ENCODE measurements at regions not wholly inside any gene's neighbourhood (a gene's known extent, or its start where the extent isn't known, plus 50 kb on each side); places are given as distances from the start of the nearest gene placed in this dataset.

DNA sequence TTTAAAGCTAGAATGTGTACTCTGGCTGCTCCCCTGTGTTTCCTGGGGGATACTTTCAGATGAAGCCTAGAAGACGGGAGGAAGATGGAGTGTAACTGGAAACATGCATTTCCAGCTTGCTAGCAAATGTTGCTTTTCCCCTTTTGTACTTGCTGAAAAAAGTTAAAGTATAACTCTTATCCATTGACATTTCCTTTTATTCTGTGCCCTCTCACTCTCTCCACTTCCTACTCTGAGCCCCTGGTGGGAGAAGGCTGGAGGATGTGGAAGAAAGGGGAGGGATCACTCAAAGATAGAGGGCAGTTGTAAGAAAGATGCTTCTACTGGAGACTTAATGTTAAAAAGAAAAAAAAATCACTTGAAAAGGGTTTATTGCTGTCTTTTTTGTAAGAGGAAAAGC is 396.5 kb downstream of the DTHD1 start:
- Histone ChIP-seq H3K36me3 (ENCODE audit: control insufficient read depth, insufficient read depth, low read length) (no peaks in the 10 kb centered on the region), H3K4me1 (ENCODE audit: control insufficient read depth, insufficient read depth, low read length, poor library complexity, severe bottlenecking) (no peaks in the 10 kb centered on the region), H3K27me3 (replicated peaks; ENCODE audit: control insufficient read depth, insufficient read depth, low read length, poor library complexity, severe bottlenecking) (no peaks in the 10 kb centered on the region), H3K27ac (ENCODE audit: insufficient read depth, low read length, poor library complexity, severe bottlenecking) (no peak overlapping the region), H3K9me3 (ENCODE audit: control insufficient read depth, low read length) (no peaks in the 10 kb centered on the region), H3K4me3 (ENCODE audit: insufficient read depth, low read depth, low read length, poor library complexity, severe bottlenecking) (no peak overlapping the region)
- no peak for DNase-seq

DNA sequence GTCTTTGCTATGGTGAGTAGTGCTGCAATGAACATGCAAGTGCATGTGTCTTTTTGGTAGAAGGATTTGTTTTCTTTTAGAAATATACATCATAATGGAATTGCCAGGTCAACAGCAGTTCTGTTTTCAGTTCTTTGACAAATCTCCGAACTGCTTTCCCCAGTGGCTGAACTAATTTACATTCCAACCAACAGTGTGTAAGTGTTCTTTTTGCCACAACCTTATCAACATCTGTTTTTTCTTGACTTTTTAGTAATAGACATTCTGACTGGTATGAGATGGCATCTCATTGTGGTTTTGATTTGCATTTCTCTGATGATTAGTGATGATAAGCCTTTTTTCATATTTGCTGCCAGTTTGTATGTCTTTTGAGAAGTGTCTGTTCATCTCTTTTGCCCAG is 406.3 kb downstream of the DTHD1 start:
- Histone ChIP-seq H3K36me3 (ENCODE audit: control insufficient read depth, insufficient read depth, low read length) (no peaks in the 10 kb centered on the region), H3K27me3 (replicated peaks; ENCODE audit: control insufficient read depth, insufficient read depth, low read length, poor library complexity, severe bottlenecking) (no peaks in the 10 kb centered on the region), H3K27ac (ENCODE audit: insufficient read depth, low read length, poor library complexity, severe bottlenecking) (no peak overlapping the region), H3K9me3 (ENCODE audit: control insufficient read depth, low read length) (peaks cover 3% of the 10 kb centered on the region), H3K4me1 (ENCODE audit: control insufficient read depth, insufficient read depth, low read length, poor library complexity, severe bottlenecking) (no peaks in the 10 kb centered on the region), H3K4me3 (ENCODE audit: insufficient read depth, low read depth, low read length, poor library complexity, severe bottlenecking) (no peak overlapping the region)
- DNase-seq = no peak

- peaks cover 3% of the 10 kb centered on the region for H3K9me3 ChIP-seq (ENCODE audit: control insufficient read depth, low read length)
- no peak overlapping the region for H3K27ac ChIP-seq (ENCODE audit: insufficient read depth, low read length, poor library complexity, severe bottlenecking)
- no peaks in the 10 kb centered on the region for H3K36me3 ChIP-seq (ENCODE audit: control insufficient read depth, insufficient read depth, low read length)
- H3K4me1 ChIP-seq (ENCODE audit: control insufficient read depth, insufficient read depth, low read length, poor library complexity, severe bottlenecking) = no peaks in the 10 kb centered on the region
- no peak overlapping the region for H3K4me3 ChIP-seq (ENCODE audit: insufficient read depth, low read depth, low read length, poor library complexity, severe bottlenecking)
- H3K27me3 ChIP-seq (replicated peaks; ENCODE audit: control insufficient read depth, insufficient read depth, low read length, poor library complexity, severe bottlenecking) = no peaks in the 10 kb centered on the region
- no peak for DNase-seq
Measured at GRCh38 chr4:36692586-36692985, 411.2 kb downstream of the DTHD1 start.

- DNase-seq = no peak
- Histone ChIP-seq H3K27me3 (replicated peaks; ENCODE audit: control insufficient read depth, insufficient read depth, low read length, poor library complexity, severe bottlenecking) (no peaks in the 10 kb centered on the region), H3K27ac (ENCODE audit: insufficient read depth, low read length, poor library complexity, severe bottlenecking) (no peak overlapping the region), H3K9me3 (ENCODE audit: control insufficient read depth, low read length) (no peaks in the 10 kb centered on the region), H3K4me3 (ENCODE audit: insufficient read depth, low read depth, low read length, poor library complexity, severe bottlenecking) (no peak overlapping the region), H3K4me1 (ENCODE audit: control insufficient read depth, insufficient read depth, low read length, poor library complexity, severe bottlenecking) (no peaks in the 10 kb centered on the region), H3K36me3 (ENCODE audit: control insufficient read depth, insufficient read depth, low read length) (no peaks in the 10 kb centered on the region)
Measured at GRCh38 chr4:36702245-36702644, 420.8 kb downstream of the DTHD1 start.

DNA sequence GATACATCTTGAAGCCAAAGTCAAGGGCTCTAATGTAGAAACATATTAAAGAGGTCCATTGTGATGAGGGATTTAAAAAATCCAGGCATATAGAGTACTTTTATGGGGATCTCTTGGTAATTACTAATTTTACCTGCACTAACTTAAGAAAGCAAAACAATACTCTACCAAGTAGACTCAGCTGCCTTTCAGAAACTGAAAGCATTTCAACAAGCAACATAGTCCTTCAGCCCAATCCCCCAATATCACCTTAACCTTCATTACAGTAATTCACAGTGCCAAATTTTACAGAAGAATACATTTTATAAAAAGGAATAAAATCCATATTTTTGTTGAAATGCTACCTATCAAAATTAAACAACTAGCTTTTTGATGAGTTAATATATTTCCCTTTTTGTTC is 422.9 kb downstream of the DTHD1 start:
- no peak overlapping the region for H3K4me3 ChIP-seq (ENCODE audit: insufficient read depth, low read depth, low read length, poor library complexity, severe bottlenecking)
- H3K27me3 ChIP-seq (replicated peaks; ENCODE audit: control insufficient read depth, insufficient read depth, low read length, poor library complexity, severe bottlenecking) = no peaks in the 10 kb centered on the region
- DNase-seq = no peak
- H3K36me3 ChIP-seq (ENCODE audit: control insufficient read depth, insufficient read depth, low read length) = no peaks in the 10 kb centered on the region
- no peaks in the 10 kb centered on the region for H3K4me1 ChIP-seq (ENCODE audit: control insufficient read depth, insufficient read depth, low read length, poor library complexity, severe bottlenecking)
- no peaks in the 10 kb centered on the region for H3K9me3 ChIP-seq (ENCODE audit: control insufficient read depth, low read length)
- H3K27ac ChIP-seq (ENCODE audit: insufficient read depth, low read length, poor library complexity, severe bottlenecking) = no peak overlapping the region

GRCh38 chr4:36709991-36710390 is 428.6 kb downstream of the DTHD1 start:
- DNase-seq = no peak
- H3K36me3 ChIP-seq (ENCODE audit: control insufficient read depth, insufficient read depth, low read length) = no peaks in the 10 kb centered on the region
- H3K27me3 ChIP-seq (replicated peaks; ENCODE audit: control insufficient read depth, insufficient read depth, low read length, poor library complexity, severe bottlenecking) = no peaks in the 10 kb centered on the region
- no peaks in the 10 kb centered on the region for H3K9me3 ChIP-seq (ENCODE audit: control insufficient read depth, low read length)
- no peak overlapping the region for H3K4me3 ChIP-seq (ENCODE audit: insufficient read depth, low read depth, low read length, poor library complexity, severe bottlenecking)
- no peak overlapping the region for H3K27ac ChIP-seq (ENCODE audit: insufficient read depth, low read length, poor library complexity, severe bottlenecking)
- no peaks in the 10 kb centered on the region for H3K4me1 ChIP-seq (ENCODE audit: control insufficient read depth, insufficient read depth, low read length, poor library complexity, severe bottlenecking)

DNA sequence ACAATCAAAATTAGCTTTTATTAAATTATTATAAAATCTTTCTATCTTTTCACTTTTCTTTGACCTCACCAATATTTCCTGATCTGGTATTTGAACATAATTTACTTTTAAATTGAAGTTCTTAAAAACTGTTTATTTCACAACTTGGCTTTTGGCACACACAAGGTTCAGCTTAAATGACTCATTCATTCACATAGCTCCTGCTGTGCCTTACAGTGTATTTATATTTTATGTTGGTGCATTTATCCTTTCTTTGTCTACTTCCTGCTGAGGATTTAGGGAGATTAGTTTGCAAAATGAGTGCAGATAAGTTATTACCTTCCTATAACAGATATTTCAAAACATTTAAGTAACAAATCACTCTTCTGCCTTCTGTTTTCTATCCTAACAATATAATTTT is 430.6 kb downstream of the DTHD1 start:
- Histone ChIP-seq H3K4me1 (ENCODE audit: control insufficient read depth, insufficient read depth, low read length, poor library complexity, severe bottlenecking) (no peaks in the 10 kb centered on the region), H3K27me3 (replicated peaks; ENCODE audit: control insufficient read depth, insufficient read depth, low read length, poor library complexity, severe bottlenecking) (no peaks in the 10 kb centered on the region), H3K36me3 (ENCODE audit: control insufficient read depth, insufficient read depth, low read length) (no peaks in the 10 kb centered on the region), H3K4me3 (ENCODE audit: insufficient read depth, low read depth, low read length, poor library complexity, severe bottlenecking) (no peak overlapping the region), H3K27ac (ENCODE audit: insufficient read depth, low read length, poor library complexity, severe bottlenecking) (no peak overlapping the region), H3K9me3 (ENCODE audit: control insufficient read depth, low read length) (no peaks in the 10 kb centered on the region)
- DNase-seq = no peak

DNA sequence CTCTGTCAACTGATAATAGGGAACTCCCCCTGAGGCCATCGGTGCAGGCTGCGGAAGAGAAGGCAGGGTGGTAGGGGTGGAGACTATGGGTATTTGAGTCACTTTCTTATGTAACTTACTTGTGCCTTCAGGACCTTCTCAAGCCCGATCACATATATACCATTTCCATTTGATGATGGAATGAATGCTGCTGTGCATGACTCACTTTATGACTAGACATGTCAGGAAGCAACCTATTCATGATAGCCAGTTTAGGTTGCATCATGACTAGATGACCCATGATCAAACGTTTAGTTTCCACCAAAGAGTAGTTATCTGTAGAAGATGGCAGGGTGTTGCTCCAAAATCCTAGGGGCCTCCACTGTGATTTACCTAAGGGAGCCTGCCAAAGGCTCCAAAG is 435.5 kb downstream of the DTHD1 start:
- H3K4me3 ChIP-seq (ENCODE audit: insufficient read depth, low read depth, low read length, poor library complexity, severe bottlenecking) = no peak overlapping the region
- no peaks in the 10 kb centered on the region for H3K36me3 ChIP-seq (ENCODE audit: control insufficient read depth, insufficient read depth, low read length)
- no peak for DNase-seq
- no peaks in the 10 kb centered on the region for H3K4me1 ChIP-seq (ENCODE audit: control insufficient read depth, insufficient read depth, low read length, poor library complexity, severe bottlenecking)
- no peaks in the 10 kb centered on the region for H3K9me3 ChIP-seq (ENCODE audit: control insufficient read depth, low read length)
- H3K27ac ChIP-seq (ENCODE audit: insufficient read depth, low read length, poor library complexity, severe bottlenecking) = no peak overlapping the region
- no peaks in the 10 kb centered on the region for H3K27me3 ChIP-seq (replicated peaks; ENCODE audit: control insufficient read depth, insufficient read depth, low read length, poor library complexity, severe bottlenecking)

DNA sequence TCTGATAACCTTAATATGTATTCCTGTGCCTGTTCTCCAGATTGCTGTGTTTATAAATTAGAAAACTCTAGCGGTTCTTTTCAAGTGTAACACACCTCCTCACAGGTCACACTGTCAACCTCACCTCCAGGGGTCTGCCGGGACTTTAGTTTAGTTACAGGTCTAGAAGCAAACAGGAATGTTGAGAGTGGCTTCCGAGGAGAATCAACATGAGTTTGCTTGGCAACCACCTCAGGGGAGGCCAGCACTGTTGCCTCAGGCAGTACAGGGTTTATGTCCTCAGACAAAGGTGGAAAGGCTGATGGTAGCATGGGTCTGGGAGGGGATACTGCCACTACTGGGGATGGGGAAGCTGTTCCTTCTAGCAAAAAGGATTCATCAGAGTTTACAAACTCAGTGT is 438.0 kb downstream of the DTHD1 start:
- Histone ChIP-seq H3K36me3 (ENCODE audit: control insufficient read depth, insufficient read depth, low read length) (no peaks in the 10 kb centered on the region), H3K27me3 (replicated peaks; ENCODE audit: control insufficient read depth, insufficient read depth, low read length, poor library complexity, severe bottlenecking) (no peaks in the 10 kb centered on the region), H3K9me3 (ENCODE audit: control insufficient read depth, low read length) (no peaks in the 10 kb centered on the region), H3K4me1 (ENCODE audit: control insufficient read depth, insufficient read depth, low read length, poor library complexity, severe bottlenecking) (no peaks in the 10 kb centered on the region), H3K27ac (ENCODE audit: insufficient read depth, low read length, poor library complexity, severe bottlenecking) (no peak overlapping the region), H3K4me3 (ENCODE audit: insufficient read depth, low read depth, low read length, poor library complexity, severe bottlenecking) (no peak overlapping the region)
- DNase-seq = no peak

- Histone ChIP-seq H3K9me3 (ENCODE audit: control insufficient read depth, low read length) (no peaks in the 10 kb centered on the region), H3K4me1 (ENCODE audit: control insufficient read depth, insufficient read depth, low read length, poor library complexity, severe bottlenecking) (no peaks in the 10 kb centered on the region), H3K36me3 (ENCODE audit: control insufficient read depth, insufficient read depth, low read length) (no peaks in the 10 kb centered on the region), H3K4me3 (ENCODE audit: insufficient read depth, low read depth, low read length, poor library complexity, severe bottlenecking) (no peak overlapping the region), H3K27me3 (replicated peaks; ENCODE audit: control insufficient read depth, insufficient read depth, low read length, poor library complexity, severe bottlenecking) (no peaks in the 10 kb centered on the region), H3K27ac (ENCODE audit: insufficient read depth, low read length, poor library complexity, severe bottlenecking) (no peak overlapping the region)
- DNase-seq = no peak
Measured at GRCh38 chr4:36722986-36723385, 441.6 kb downstream of the DTHD1 start.

DNA sequence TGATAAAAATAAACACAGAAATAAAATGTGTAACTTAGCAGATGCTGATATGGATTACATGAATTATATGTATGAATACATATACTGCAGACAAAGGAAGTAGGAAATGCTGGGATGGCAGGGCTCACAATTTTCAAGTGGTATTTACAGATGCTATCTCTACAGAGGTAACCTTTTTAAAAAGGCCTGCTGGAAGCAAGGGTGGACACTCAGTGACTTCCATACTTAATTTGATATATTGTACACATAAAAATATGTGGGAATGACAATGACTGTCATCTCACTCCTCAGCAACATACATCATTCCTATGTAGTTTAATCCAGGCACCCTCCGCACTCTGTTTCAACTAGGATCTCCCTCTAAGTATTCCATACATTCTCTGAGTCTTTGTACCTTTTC is 452.9 kb downstream of the DTHD1 start:
- no peaks in the 10 kb centered on the region for H3K4me1 ChIP-seq (ENCODE audit: control insufficient read depth, insufficient read depth, low read length, poor library complexity, severe bottlenecking)
- DNase-seq = no peak
- H3K4me3 ChIP-seq (ENCODE audit: insufficient read depth, low read depth, low read length, poor library complexity, severe bottlenecking) = no peak overlapping the region
- no peaks in the 10 kb centered on the region for H3K36me3 ChIP-seq (ENCODE audit: control insufficient read depth, insufficient read depth, low read length)
- H3K27me3 ChIP-seq (replicated peaks; ENCODE audit: control insufficient read depth, insufficient read depth, low read length, poor library complexity, severe bottlenecking) = no peaks in the 10 kb centered on the region
- no peaks in the 10 kb centered on the region for H3K9me3 ChIP-seq (ENCODE audit: control insufficient read depth, low read length)
- H3K27ac ChIP-seq (ENCODE audit: insufficient read depth, low read length, poor library complexity, severe bottlenecking) = no peak overlapping the region
